K562 (cell line): ENCODE measurements at regions not wholly inside any gene's neighbourhood (a gene's known extent, or its start where the extent isn't known, plus 50 kb on each side); places are given as distances from the start of the nearest gene placed in this dataset.

ENCODE experiments used
- ATAC-seq: fragments of 200-7000 bp; cut with Tn5 transposase; 3 replicates; pipeline ENCODE4 v1.9.1; 2020; ENCODE audit warnings: moderate library complexity
- BruUV-seq: library from RNA; stranded (reverse); fragments of 400-500 nt; replicated peaks from 2 replicates; lab custom pipeline; 2021; lab: Mats Ljungman, UMichigan
- CTCF ChIA-PET: fragments of 300-600 bp; formaldehyde crosslinking; extraction: SDS; loops from one replicate; lab custom pipeline; 2021; ENCODE audit warnings: low intra/inter-chr PET ratio; lab: Yijun Ruan, JAX
- POLR2A ChIA-PET: fragments of 300-600, 350-650 bp; sonication (Branson Sonifier 250); formaldehyde crosslinking; extraction: SDS; loops from one replicate; lab custom pipeline; 2021; ENCODE audit warnings: antibody characterized with exemption, inconsistent platforms; lab: Yijun Ruan, JAX
- DNase-seq, 4 experiments: peaks; one replicate each; pipeline versions ENCODE4 v3.0.0 to v3.0.0-alpha.2; 2011 to 2018; ENCODE audit warnings: low spot score in 3 of 4, mixed read lengths in 3 of 4; ENCODE audit errors: extremely low read depth in 1 of 4
- FAIRE-seq: peaks from 2 replicates; lab custom pipeline; 2011; peaks lifted over from hg19 to GRCh38; lab: Jason Lieb, UNC
- H2AFZ ChIP-seq: 2 replicates; pipeline ENCODE4 v1.6.0; 2011; ENCODE audit warnings: low read depth, low read length, control low read depth, inconsistent platforms
- H3K27ac ChIP-seq: fragments of 200-600 bp; 3 replicates; pipeline ENCODE4 v1.8.0; 2011; ENCODE audit warnings: low read depth, mild to moderate bottlenecking, control low read depth, inconsistent platforms, low read length, moderate library complexity, mixed read lengths; ENCODE audit errors: extremely low read depth
- H3K27me3 ChIP-seq, 2 experiments: fragments of 300-600 bp in 1 of 2; 2 replicates in 1 of 2; 3 replicates in 1 of 2; pipeline versions ENCODE4 v1.6.0 to v1.8.0; 2011; ENCODE audit warnings: inconsistent platforms in 2 of 2, low read length in 2 of 2, mild to moderate bottlenecking in 1 of 2, mixed read lengths in 1 of 2, moderate library complexity in 1 of 2; ENCODE audit not compliant: control insufficient read depth in 2 of 2, insufficient read depth in 2 of 2
- H3K36me3 ChIP-seq: fragments of 300-600 bp; 3 replicates; pipeline ENCODE4 v1.8.0; 2011; ENCODE audit warnings: mild to moderate bottlenecking, low read length, inconsistent platforms; ENCODE audit not compliant: control insufficient read depth, insufficient read depth
- H3K4me1 ChIP-seq, 2 experiments: fragments of 200-600 bp in 1 of 2; replicated peaks in 1 of 2; 2 replicates in 1 of 2; 3 replicates in 1 of 2; pipeline versions ENCODE4 v1.5.1 to v1.8.0; 2011; ENCODE audit warnings: inconsistent platforms in 2 of 2, low read length in 2 of 2, mild to moderate bottlenecking in 1 of 2, mixed read lengths in 1 of 2, moderate library complexity in 1 of 2; ENCODE audit not compliant: control insufficient read depth in 2 of 2, insufficient read depth in 2 of 2
- H3K4me2 ChIP-seq: 2 replicates; pipeline ENCODE4 v1.6.1; 2011; ENCODE audit warnings: low read length, control low read depth, inconsistent platforms, mixed read lengths; ENCODE audit not compliant: insufficient read depth
- H3K4me3 ChIP-seq: fragments of 200-600 bp; sonication (generic), shearing (Covaris generic); 2 replicates; pipeline ENCODE4 v1.5.1; 2016; ENCODE audit warnings: control low read depth, inconsistent platforms
- H3K79me2 ChIP-seq: fragments of 200-600 bp; 3 replicates; pipeline ENCODE4 v1.8.0; 2011; ENCODE audit warnings: low read length, inconsistent platforms; ENCODE audit not compliant: control insufficient read depth, insufficient read depth
- H3K9ac ChIP-seq, 2 experiments: 2 replicates each; pipeline versions ENCODE4 v1.6.0 to v1.6.1; 2011; ENCODE audit warnings: low read depth in 2 of 2, low read length in 2 of 2, control low read depth in 1 of 2, inconsistent platforms in 1 of 2, mild to moderate bottlenecking in 1 of 2, mixed read lengths in 1 of 2; ENCODE audit not compliant: insufficient read depth in 1 of 2
- H3K9me1 ChIP-seq: one replicate; pipeline ENCODE4 v1.6.0; 2011; ENCODE audit warnings: inconsistent platforms, mild to moderate bottlenecking, low read length, moderate library complexity; ENCODE audit not compliant: control insufficient read depth, insufficient read depth
- H3K9me3 ChIP-seq: replicated peaks from 2 replicates; pipeline ENCODE4 v1.5.1; 2011; ENCODE audit warnings: low read depth, low read length, inconsistent platforms; ENCODE audit not compliant: control insufficient read depth, insufficient read depth
- H4K20me1 ChIP-seq: replicated peaks from 2 replicates; pipeline ENCODE4 v1.6.1; 2011; ENCODE audit warnings: low read length, inconsistent platforms, mixed read lengths; ENCODE audit not compliant: control insufficient read depth, insufficient read depth
- BDP1 ChIP-seq: IDR thresholded peaks from 3 replicates; pipeline ENCODE4 v1.6.1; 2011; ENCODE audit not compliant: insufficient read length, insufficient read depth
- EWSR1 ChIP-seq: fragments of 450-650 bp; IDR thresholded peaks from 2 replicates; pipeline ENCODE4 v1.6.1; 2018; ENCODE audit warnings: borderline replicate concordance, mild to moderate bottlenecking, low read depth, moderate library complexity; ENCODE audit not compliant: partially characterized antibody
- FOXA3 ChIP-seq, 2 experiments: fragments of 450-650 bp in 1 of 2; sonication (generic) in 1 of 2; formaldehyde crosslinking; IDR thresholded peaks in 1 of 2; conservative IDR thresholded peaks in 1 of 2; 2 replicates each; pipeline versions ENCODE4 v1.4.0 to v1.8.0; 2020 to 2022; ENCODE audit warnings: mild to moderate bottlenecking in 2 of 2, missing genetic modification reagents in 1 of 2
- GTF2B ChIP-seq: IDR thresholded peaks from 2 replicates; pipeline ENCODE4 v1.6.1; 2011; ENCODE audit not compliant: insufficient read length; ENCODE audit errors: extremely low read depth
- KDM4B ChIP-seq, 2 experiments: fragments of 450-650 bp in 1 of 2; sonication (generic) in 1 of 2; IDR thresholded peaks; 2 replicates each; pipeline ENCODE4 v1.6.1; 2016 to 2017; ENCODE audit warnings: borderline replicate concordance in 2 of 2, antibody characterized with exemption in 1 of 2, low read depth in 1 of 2, mild to moderate bottlenecking in 1 of 2
- MYBL2 ChIP-seq, 2 experiments: fragments of 450-650 bp in 1 of 2; sonication (generic) in 1 of 2; formaldehyde crosslinking in 1 of 2; IDR thresholded peaks; 2 replicates each; pipeline versions ENCODE4 v1.6.1 to v1.8.1; 2017 to 2022; ENCODE audit warnings: borderline replicate concordance in 1 of 2, inconsistent platforms in 1 of 2, low read depth in 1 of 2, mild to moderate bottlenecking in 1 of 2, missing genetic modification reagents in 1 of 2, moderate library complexity in 1 of 2
- NR2F6 ChIP-seq: fragments of 450-650 bp; formaldehyde crosslinking; IDR thresholded peaks from 2 replicates; pipeline ENCODE4 v1.4.0; 2020; ENCODE audit warnings: mild to moderate bottlenecking
- SRSF7 ChIP-seq: fragments of 200-400 bp; formaldehyde crosslinking; optimal IDR thresholded peaks from 2 replicates; pipeline ENCODE3; 2017; ENCODE audit warnings: mild to moderate bottlenecking, low read depth, low read length
- ZNF444 ChIP-seq: fragments of 250-450 bp; sonication (Bioruptor Pico); IDR thresholded peaks from 2 replicates; pipeline ENCODE4 v1.4.0; 2020; ENCODE audit warnings: mild to moderate bottlenecking, moderate library complexity
- in situ Hi-C: fragments of 300-500 bp; cut with MboI; formaldehyde crosslinking; loops from 4 replicates; pipeline ENCODE4 v1.15.0; 2018; ENCODE audit warnings: inconsistent platforms, mixed read lengths
- intact Hi-C: fragments of 100-400 bp; cut with micrococcal nuclease; formaldehyde crosslinking; loops from 2 replicates; pipeline ENCODE4 v1.14.2; 2022

GRCh38 chrX:100083211-100083610, 326.9 kb downstream of the PCDH19 start (continued):
- TF ChIP-seq MYBL2 (IDR thresholded peaks at IDR 0.05; ENCODE audit: low read depth) (no peak), MYBL2 (CRISPR knock-in tag; IDR thresholded peaks at IDR 0.05; ENCODE audit: borderline replicate concordance) (no peak), GTF2B (no peak), FOXA3 (CRISPR knock-in tag; conservative IDR thresholded peaks at IDR 0.05 in 1 of 2, IDR thresholded peaks at IDR 0.05 in 1 of 2) (no peak), NR2F6 (CRISPR knock-in tag) (no peak), KDM4B (IDR thresholded peaks at IDR 0.05; ENCODE audit: borderline replicate concordance in 2 of 2, low read depth in 1 of 2) (no peak), EWSR1 (no peak)
- TF ChIP-seq, all 486 proteins: peak for 0

- FAIRE-seq: no peak
- no peak overlapping the region for H3K9ac ChIP-seq
- no peaks in the 10 kb centered on the region for H3K4me1 ChIP-seq
- POLR2A ChIA-PET: no interaction called here
- CTCF ChIA-PET: no interaction called here
- no peak overlapping the region for H3K4me2 ChIP-seq
- no peaks in the 10 kb centered on the region for H3K27me3 ChIP-seq
- H3K27ac ChIP-seq: no peak overlapping the region
- no peak overlapping the region for H2AFZ ChIP-seq
- BruUV-seq: no TSS peak
- no peaks in the 10 kb centered on the region for H3K79me2 ChIP-seq
- no peak for ATAC-seq
- DNase-seq: no peak
- H3K9me1 ChIP-seq: no peaks in the 10 kb centered on the region
- no peaks in the 10 kb centered on the region for H3K9me3 ChIP-seq
- no peak for TF ChIP-seq BDP1
- no peak for TF ChIP-seq ZNF444 (CRISPR knock-in tag)
- no peak for TF ChIP-seq SRSF7
- in situ Hi-C loops (no loop called here), intact Hi-C loops (no loop called here)
- no peaks in the 10 kb centered on the region for H3K36me3 ChIP-seq
- H4K20me1 ChIP-seq: no peaks in the 10 kb centered on the region
- no peak overlapping the region for H3K4me3 ChIP-seq
Observed at GRCh38 chrX:100081503-100081902, 328.6 kb downstream of the PCDH19 start.
